HG02642 (cell line): ENCODE measurements at regions not wholly inside any gene's neighbourhood (a gene's known extent, or its start where the extent isn't known, plus 50 kb on each side); places are given as distances from the start of the nearest gene placed in this dataset.

Experiments used
- ATAC-seq: cut with Tn5 transposase; IDR thresholded peaks from one replicate; pipeline ENCODE4 v1.9.1; 2021; ENCODE audit warnings: mild to moderate bottlenecking; ENCODE audit not compliant: unreplicated experiment, poor library complexity

DNA sequence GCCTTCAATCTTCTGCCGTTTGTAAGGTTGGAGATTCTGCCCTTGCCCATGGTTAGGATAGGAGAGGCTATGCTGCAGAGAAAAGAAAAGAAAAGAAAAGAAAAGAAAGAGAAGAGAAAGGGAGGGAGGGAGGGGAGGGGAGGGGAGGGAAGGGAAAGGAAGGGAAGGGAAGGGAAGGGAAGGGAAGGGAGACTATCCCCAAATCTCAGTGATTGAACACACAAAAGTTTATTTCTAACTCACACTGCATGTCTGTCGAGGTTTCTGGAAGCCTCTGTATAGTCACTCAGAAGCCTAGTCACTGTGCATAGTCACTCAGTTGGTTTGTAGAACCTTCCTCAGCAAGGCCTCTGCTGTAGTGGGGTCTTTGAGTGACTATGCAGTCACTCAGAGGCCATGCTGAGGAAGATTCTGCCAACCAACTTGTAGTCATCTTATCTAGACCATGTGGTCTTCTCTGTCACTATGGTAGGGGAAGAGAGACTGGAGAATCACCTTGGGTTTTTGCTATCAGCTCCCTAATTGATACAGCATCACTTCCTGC, 52.3 kb upstream of the ABCC9 start:
- no peak for ATAC-seq

- ATAC-seq, result peak; percentile 83
Measured at GRCh38 chr12:21992823-21993222, 51.6 kb upstream of the ABCC9 start.

- no peak for ATAC-seq
Measured at GRCh38 chr12:21991526-21991925, 50.3 kb upstream of the ABCC9 start.
